GM18505 (cell line): ENCODE measurements at regions not wholly inside any gene's neighbourhood (a gene's known extent, or its start where the extent isn't known, plus 50 kb on each side); places are given as distances from the start of the nearest gene placed in this dataset.

ENCODE experiments used
- ATAC-seq: cut with Tn5 transposase; IDR thresholded peaks from one replicate; pipeline ENCODE4 v1.9.1; 2021; ENCODE audit not compliant: unreplicated experiment
- POLR2A ChIP-seq: IDR thresholded peaks from 4 replicates; pipeline ENCODE4 v1.6.1; 2011; ENCODE audit warnings: borderline replicate concordance; ENCODE audit not compliant: insufficient read depth, insufficient read length; ENCODE audit errors: extremely low read depth

GRCh38 chr2:136420346-136420745 is 302.4 kb upstream of the CXCR4 start:
- ATAC-seq, result no peak
- TF ChIP-seq POLR2A, result no peak

DNA sequence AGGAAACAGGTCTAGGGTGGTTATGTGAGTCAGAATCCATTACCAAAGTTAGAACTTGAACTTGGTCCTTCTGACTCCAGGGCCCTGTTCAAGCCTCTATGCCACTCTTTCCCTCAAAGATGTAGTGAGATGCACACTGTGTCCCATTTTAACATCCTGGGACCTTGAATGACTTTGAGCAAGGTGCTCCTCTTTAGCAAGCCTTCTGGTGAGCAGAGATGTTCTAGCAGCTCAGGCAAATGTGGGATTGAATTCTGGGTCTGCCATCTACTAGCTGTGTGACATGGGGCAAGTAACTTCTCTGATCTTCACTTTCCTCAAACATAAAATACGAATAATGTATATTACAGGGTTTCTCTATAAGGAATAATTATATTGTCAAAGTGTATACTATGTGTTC is 294.0 kb upstream of the CXCR4 start:
- no peak for TF ChIP-seq POLR2A
- no peak for ATAC-seq

DNA sequence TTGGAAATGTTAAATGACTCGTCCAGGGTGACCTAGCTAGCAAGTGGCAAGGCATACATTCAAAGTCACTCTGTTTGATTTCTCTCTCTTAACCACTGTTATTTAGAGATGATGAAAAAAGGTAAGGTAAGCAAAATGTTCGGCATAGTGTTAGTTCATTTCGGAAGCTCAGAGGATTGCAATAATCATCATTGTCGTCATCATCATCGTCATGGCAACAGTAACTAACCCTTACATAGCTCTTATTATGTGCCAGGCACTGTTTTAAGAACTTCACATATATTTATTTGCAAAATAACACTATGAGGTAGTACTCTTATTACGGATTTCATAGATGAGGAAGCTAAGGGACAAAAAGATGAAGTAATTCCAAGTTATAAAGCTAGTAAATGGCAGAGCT is 292.7 kb upstream of the CXCR4 start:
- ATAC-seq, result no peak
- TF ChIP-seq POLR2A, result no peak

DNA sequence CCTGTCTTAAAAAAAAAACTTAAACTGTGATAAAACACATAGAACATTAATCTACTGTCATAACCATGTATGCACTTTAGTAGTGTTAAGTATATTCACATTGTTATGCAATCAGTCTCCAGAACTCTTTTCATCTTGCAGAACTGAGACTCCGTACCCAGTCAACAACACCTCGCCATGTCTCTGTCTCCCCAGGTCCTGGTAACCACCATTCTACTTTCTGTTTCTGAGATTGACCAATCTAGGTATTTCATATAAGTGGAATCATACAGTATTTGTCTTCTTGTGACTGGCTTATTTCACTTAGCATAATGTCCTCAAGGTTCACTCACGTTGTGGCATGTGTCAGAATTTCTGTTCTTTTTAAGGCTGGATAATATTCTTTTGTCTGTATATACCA is 290.8 kb upstream of the CXCR4 start:
- no peak for TF ChIP-seq POLR2A
- ATAC-seq, result no peak

DNA sequence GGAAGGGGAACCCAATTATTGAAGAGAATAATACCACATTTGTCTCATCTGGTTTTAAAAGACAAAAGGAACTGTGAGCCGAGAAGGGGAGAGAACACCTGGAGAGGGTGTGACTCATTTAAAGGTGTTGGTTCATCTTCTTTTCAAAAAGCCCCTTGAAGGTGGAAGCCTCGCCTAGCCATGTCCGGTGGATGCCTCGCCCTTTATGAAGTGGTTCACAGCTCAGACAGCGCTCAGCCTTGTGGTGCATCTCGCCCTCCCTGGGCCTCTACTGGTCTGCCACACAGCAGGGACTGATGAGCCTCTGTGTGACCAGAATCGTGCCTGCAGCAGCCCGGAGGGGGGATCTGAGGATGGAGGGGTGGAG is 290.0 kb upstream of the CXCR4 start:
- no peak for TF ChIP-seq POLR2A
- ATAC-seq, result no peak

- no peak for TF ChIP-seq POLR2A
- no peak for ATAC-seq
Measured at GRCh38 chr2:136407117-136407951, 289.4 kb upstream of the CXCR4 start.

GRCh38 chr2:136404925-136405324 is 287.0 kb upstream of the CXCR4 start:
- no peak for ATAC-seq
- TF ChIP-seq POLR2A, result no peak

DNA sequence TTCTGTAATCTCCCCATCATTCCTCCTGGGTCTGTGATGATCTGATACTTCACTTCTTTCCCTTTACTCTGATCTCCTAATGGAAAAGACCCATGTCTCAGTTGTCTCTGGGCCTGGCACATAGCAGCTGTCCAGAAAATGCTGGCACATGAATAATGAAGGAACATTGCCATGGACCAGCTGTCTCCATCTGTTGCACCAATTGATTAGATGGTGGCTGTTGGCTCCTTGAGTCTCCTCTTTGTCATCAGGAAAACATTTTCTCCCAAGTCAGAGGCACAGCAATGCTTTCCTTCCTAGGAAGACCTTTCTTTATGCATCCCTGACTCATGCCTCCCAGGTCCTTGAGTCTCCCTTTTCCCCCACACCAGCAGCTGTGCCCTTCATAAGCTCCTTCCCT is 286.2 kb upstream of the CXCR4 start:
- TF ChIP-seq POLR2A, result no peak

GRCh38 chr2:136402281-136402680 is 284.3 kb upstream of the CXCR4 start:
- ATAC-seq, result no peak
- no peak for TF ChIP-seq POLR2A

More for the DNA sequence above, 286.2 kb upstream of the CXCR4 start:
- no peak for ATAC-seq

GRCh38 chr2:136399667-136400289 is 281.8 kb upstream of the CXCR4 start:
- no peak for ATAC-seq
- TF ChIP-seq POLR2A, result no peak

- TF ChIP-seq POLR2A, result no peak
- ATAC-seq, result no peak
Measured at GRCh38 chr2:136395582-136395981, 277.6 kb upstream of the CXCR4 start.

DNA sequence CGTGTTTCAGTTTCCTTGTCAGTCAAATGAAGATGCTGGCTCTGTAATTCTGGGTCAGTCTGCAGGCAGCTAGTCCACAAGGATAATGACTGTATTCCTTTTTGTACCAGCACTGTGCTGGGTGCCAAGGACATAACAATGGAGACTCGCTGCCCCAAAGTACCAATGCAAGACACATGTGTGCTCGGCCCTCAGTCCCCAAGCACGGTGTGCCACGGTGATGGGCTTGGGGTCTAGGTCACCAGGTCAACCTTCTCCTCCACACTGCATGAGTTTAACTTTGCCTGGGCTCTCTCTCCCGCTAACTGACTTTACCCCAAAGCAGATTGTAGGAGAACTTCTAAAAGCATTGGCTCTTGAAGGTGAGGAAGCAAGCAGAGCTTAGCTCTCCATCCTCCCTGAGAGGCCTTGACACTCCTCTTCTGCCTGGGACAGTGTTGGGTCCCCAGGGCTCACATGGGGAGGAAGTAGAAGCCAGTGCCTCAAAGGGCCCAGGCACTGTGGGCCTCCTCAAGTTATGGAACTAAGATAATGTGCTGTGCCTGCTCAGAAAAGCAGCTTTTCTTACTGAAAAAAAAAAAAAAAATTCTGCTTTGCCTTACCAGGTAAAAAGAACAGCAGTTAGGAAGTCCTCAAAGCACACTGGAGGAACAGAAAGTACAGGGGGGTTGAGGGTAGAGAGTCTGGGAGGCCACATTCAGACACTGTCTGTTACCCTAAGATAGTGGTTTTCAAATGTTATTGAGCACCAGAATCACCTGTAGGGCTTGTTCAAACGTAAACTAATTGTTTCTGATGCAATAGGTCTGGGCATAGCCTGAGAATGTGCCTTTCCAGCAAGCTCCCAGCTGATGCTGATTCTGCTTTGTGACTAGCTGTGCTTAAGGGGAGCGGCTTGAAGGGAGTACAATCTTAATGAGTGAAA is 276.4 kb upstream of the CXCR4 start:
- ATAC-seq, result peak; percentile 50
- TF ChIP-seq POLR2A, result no peak

DNA sequence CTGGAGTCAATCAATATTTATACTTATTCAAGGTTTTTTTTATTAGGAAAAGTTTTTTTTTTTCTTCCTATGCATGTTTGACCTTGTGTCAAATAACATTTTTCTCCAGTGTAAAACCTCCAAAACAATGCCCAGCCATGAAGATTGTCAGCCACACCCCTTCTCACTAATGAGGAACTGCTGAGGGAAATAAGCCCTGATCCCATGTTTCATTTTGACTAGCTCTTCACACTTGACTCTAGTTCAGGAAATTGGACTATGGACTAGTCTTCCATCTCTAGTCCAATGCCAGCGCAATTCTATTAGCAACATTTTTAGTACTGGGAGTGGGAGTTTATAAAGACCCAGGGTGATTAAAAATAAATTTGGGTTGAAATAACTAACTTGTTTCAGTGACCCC is 275.6 kb upstream of the CXCR4 start:
- no peak for ATAC-seq
- TF ChIP-seq POLR2A, result no peak
